Liver (tissue), 8 donors: ENCODE measurements at regions not wholly inside any gene's neighbourhood (a gene's known extent, or its start where the extent isn't known, plus 50 kb on each side); places are given as distances from the start of the nearest gene placed in this dataset.
A peak's percentile ranks its signal among the peaks of the same experiment; 100 is the strongest.

ENCODE experiments used
- DNase-seq: peaks from one replicate; pipeline ENCODE4 v3.0.0-alpha.2; 2017; ENCODE audit warnings: low spot score
- H3K27ac ChIP-seq, 2 donors: one replicate each; pipeline ENCODE4 v1.7.0; 2013; ENCODE audit warnings: inconsistent platforms in 2 of 2, low read length in 2 of 2, control low read depth in 1 of 2, low read depth in 1 of 2, mild to moderate bottlenecking in 1 of 2
- H3K27me3 ChIP-seq, 4 donors: one replicate each; pipeline versions ENCODE4 v1.6.1 to v1.7.0; 2013; ENCODE audit warnings: low read length in 3 of 4, inconsistent platforms in 1 of 4, mild to moderate bottlenecking in 1 of 4, moderate library complexity in 1 of 4; ENCODE audit not compliant: control insufficient read depth in 4 of 4, insufficient read depth in 4 of 4
- H3K36me3 ChIP-seq, 4 donors: one replicate each; pipeline versions ENCODE4 v1.6.1 to v1.7.0; 2013; ENCODE audit warnings: low read length in 3 of 4, mild to moderate bottlenecking in 3 of 4, low read depth in 1 of 4, moderate library complexity in 1 of 4; ENCODE audit not compliant: control insufficient read depth in 4 of 4, insufficient read depth in 3 of 4
- H3K4me1 ChIP-seq, 4 donors: one replicate each; pipeline versions ENCODE4 v1.6.1 to v1.7.0; 2013; ENCODE audit warnings: low read length in 3 of 4, mild to moderate bottlenecking in 3 of 4, moderate library complexity in 1 of 4; ENCODE audit not compliant: control insufficient read depth in 4 of 4, insufficient read depth in 4 of 4
- H3K4me3 ChIP-seq, 3 donors: one replicate each; pipeline versions ENCODE4 v1.6.1 to v1.7.0; 2013; ENCODE audit warnings: low read length in 3 of 3, control low read depth in 1 of 3, low read depth in 1 of 3, mild to moderate bottlenecking in 1 of 3
- H3K9ac ChIP-seq, 2 donors: one replicate each; pipeline ENCODE4 v1.7.0; 2013; ENCODE audit warnings: low read length in 2 of 2, mild to moderate bottlenecking in 2 of 2, moderate library complexity in 2 of 2, control low read depth in 1 of 2, low read depth in 1 of 2
- H3K9me3 ChIP-seq, 4 donors: one replicate each; pipeline versions ENCODE4 v1.6.1 to v1.7.0; 2013; ENCODE audit warnings: low read length in 3 of 4; ENCODE audit not compliant: control insufficient read depth in 4 of 4
- FOXA2 ChIP-seq: IDR thresholded peaks from 2 replicates; pipeline ENCODE4 v1.6.1; 2016; ENCODE audit warnings: antibody characterized with exemption
- HNF4A ChIP-seq, 2 donors: conservative IDR thresholded peaks; 2 replicates each; pipeline ENCODE4 v1.6.1; 2016; ENCODE audit warnings: antibody characterized with exemption in 2 of 2, mild to moderate bottlenecking in 2 of 2
- JUND ChIP-seq, 2 donors: IDR thresholded peaks; 2 replicates each; pipeline ENCODE4 v1.6.1; 2016; ENCODE audit warnings: antibody characterized with exemption in 2 of 2
- NR2F2 ChIP-seq: IDR thresholded peaks from 2 replicates; pipeline ENCODE4 v1.6.1; 2016; ENCODE audit warnings: antibody characterized with exemption
- RAD21 ChIP-seq, 2 donors: IDR thresholded peaks; 2 replicates each; pipeline ENCODE4 v1.6.1; 2016; ENCODE audit warnings: antibody characterized with exemption in 2 of 2, mild to moderate bottlenecking in 2 of 2
- RXRA ChIP-seq, 2 donors: IDR thresholded peaks; 2 replicates each; pipeline ENCODE4 v1.6.1; 2017 to 2018; ENCODE audit warnings: antibody characterized with exemption in 2 of 2, mild to moderate bottlenecking in 1 of 2
- SP1 ChIP-seq: IDR thresholded peaks from 2 replicates; pipeline ENCODE4 v1.6.1; 2018; ENCODE audit warnings: antibody characterized with exemption, mild to moderate bottlenecking
- TAF1 ChIP-seq: conservative IDR thresholded peaks from 2 replicates; pipeline ENCODE4 v1.6.1; 2016; ENCODE audit warnings: antibody characterized with exemption, mild to moderate bottlenecking
- WGBS: extraction: QIAGEN DNeasy Blood & Tissue Kit; methylation state at CpG from one replicate; pipeline ENCODE4 v1.1.7; 2013; 5-methylcytosine and 5-hydroxymethylcytosine counted together
- TF ChIP-seq, protein P1 (sequence below): IDR thresholded peaks from 2 replicates; pipeline ENCODE4 v1.6.1; 2016; ENCODE audit warnings: antibody characterized with exemption
- TF ChIP-seq, protein P2 (sequence below): IDR thresholded peaks from 2 replicates; pipeline ENCODE4 v1.6.1; 2016; ENCODE audit warnings: antibody characterized with exemption
- TF ChIP-seq, protein P3 (sequence below): IDR thresholded peaks from 2 replicates; pipeline ENCODE4 v1.6.1; 2016; ENCODE audit warnings: antibody characterized with exemption
- TF ChIP-seq, protein P4 (sequence below): fragments of 150-350 bp; IDR thresholded peaks from 2 replicates; pipeline ENCODE4 v1.5.1; 2017; ENCODE audit warnings: improper control_type of control experiment, low read depth, low read length; ENCODE audit not compliant: missing input control
- donor health status: healthy.
- donor health status: healthy.
- donor health status: healthy.
- donor health status: healthy.
- donor health status: healthy.

DNA sequence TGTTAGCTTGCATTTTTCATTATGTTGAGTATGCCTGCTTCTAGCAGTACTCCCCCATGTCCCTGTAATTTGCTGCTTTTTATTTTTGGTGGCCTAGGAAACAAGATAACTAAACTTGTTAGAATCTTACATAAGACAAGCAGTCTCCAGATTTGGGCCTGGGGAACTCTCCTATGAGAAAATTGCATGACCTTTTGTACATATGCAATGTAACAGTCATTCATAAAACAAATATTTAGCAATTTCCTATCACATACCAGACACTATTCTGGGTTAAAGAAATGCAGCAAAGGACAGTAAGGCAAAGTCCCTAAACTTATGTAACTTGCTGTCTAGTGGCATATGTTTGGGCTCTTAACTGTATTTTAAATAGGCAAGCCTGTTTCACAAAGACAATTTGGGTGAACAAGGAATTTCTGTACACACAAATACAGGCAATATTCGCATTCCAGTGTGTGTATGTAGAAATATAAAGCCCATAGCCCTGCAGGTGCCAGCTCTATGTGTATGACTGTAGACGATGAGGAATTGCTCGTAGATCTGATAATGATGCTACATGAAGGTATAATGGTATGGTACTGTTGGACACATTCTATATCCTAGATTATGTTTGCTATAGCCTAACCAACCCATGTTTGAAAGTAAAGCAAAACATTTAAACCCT, 305.2 kb upstream of the CITED2 start:
- Histone ChIP-seq H3K9me3 (no peaks in the 10 kb centered on the region), H3K27me3 (no peaks in the 10 kb centered on the region), H3K4me1 (peaks cover 6 to 7% (median 7%) of the 10 kb centered on the region in 4 donors), H3K9ac (no peak overlapping the region), H3K4me3 (no peak overlapping the region), H3K36me3 (no peaks in the 10 kb centered on the region), H3K27ac (peak overlapping the region in 1 of 2 donors; percentile 2)
- TF ChIP-seq, protein P1, sequence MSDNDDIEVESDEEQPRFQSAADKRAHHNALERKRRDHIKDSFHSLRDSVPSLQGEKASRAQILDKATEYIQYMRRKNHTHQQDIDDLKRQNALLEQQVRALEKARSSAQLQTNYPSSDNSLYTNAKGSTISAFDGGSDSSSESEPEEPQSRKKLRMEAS = no peak
- peak; percentile 23 to 47 for TF ChIP-seq RAD21 (IDR thresholded peaks at IDR 0.05)
- TF ChIP-seq SP1 = peak; percentile 36
- no peak for TF ChIP-seq FOXA2
- TF ChIP-seq NR2F2 = peak; percentile 87
- TF ChIP-seq HNF4A (conservative IDR thresholded peaks at IDR 0.05) = peak; percentile 31 to 44
- peak; percentile 13 to 43 for TF ChIP-seq RXRA (IDR thresholded peaks at IDR 0.05)
- DNase-seq = no peak
- 80% methylated on average over 3 of the region's 3 CpGs for WGBS

DNA sequence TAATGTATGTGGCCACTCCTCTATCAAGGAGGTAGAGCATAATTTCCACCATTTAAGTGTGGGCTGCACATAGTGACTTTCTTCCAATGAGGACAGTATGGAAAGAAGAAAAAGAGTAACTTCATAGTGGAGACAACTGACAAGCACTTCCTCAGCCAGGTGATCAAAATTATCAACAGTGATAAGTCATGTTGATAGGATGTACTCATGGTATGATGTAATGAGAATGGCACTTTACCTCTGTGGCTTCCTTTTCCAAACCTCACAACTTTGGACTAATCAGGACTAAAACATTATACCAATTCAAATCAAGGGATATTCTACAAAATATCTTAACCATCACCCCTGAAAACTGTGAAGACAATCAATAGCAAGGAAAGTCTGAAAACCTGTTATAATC, 302.3 kb upstream of the CITED2 start:
- H3K9ac ChIP-seq = no peak overlapping the region
- TF ChIP-seq, protein P2, sequence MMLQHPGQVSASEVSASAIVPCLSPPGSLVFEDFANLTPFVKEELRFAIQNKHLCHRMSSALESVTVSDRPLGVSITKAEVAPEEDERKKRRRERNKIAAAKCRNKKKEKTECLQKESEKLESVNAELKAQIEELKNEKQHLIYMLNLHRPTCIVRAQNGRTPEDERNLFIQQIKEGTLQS = no peak
- TF ChIP-seq RAD21 (IDR thresholded peaks at IDR 0.05) (no peak), TAF1 (no peak), JUND (IDR thresholded peaks at IDR 0.05) (no peak), HNF4A (conservative IDR thresholded peaks at IDR 0.05) (no peak), FOXA2 (no peak)
- TF ChIP-seq, protein P1 = no peak
- H3K4me1 ChIP-seq = peaks cover 6 to 7% (median 7%) of the 10 kb centered on the region in 4 donors
- no peak for DNase-seq
- H3K27me3 ChIP-seq = no peaks in the 10 kb centered on the region
- no peak overlapping the region for H3K4me3 ChIP-seq
- H3K36me3 ChIP-seq = no peaks in the 10 kb centered on the region
- H3K27ac ChIP-seq = no peak overlapping the region
- H3K9me3 ChIP-seq = no peaks in the 10 kb centered on the region

DNA sequence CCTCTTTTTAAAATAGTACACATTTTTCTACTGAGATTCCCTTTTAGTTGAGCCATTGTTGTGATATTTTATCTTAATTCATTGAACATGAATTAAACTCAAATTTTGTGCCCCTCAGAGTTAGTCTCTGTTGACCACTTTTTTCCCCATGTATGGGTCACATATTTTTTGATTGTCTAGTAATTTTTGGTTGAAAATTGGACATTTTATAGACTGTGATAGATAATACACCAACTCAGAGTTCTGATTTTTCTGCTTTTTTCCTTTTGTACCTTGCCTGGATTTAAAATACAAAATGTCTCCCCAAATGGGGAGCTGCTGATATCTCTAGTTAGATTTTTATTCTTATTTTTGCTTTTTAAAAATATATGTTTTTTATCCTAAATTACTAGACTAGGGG, 291.8 kb upstream of the CITED2 start:
- no peaks in the 10 kb centered on the region for H3K4me1 ChIP-seq
- H3K9ac ChIP-seq = no peak overlapping the region
- H3K9me3 ChIP-seq = no peaks in the 10 kb centered on the region
- no peak overlapping the region for H3K27ac ChIP-seq
- no peaks in the 10 kb centered on the region for H3K36me3 ChIP-seq
- no peak overlapping the region for H3K4me3 ChIP-seq
- TF ChIP-seq FOXA2 (no peak), NR2F2 (no peak), RAD21 (IDR thresholded peaks at IDR 0.05) (no peak)
- TF ChIP-seq, protein P3, sequence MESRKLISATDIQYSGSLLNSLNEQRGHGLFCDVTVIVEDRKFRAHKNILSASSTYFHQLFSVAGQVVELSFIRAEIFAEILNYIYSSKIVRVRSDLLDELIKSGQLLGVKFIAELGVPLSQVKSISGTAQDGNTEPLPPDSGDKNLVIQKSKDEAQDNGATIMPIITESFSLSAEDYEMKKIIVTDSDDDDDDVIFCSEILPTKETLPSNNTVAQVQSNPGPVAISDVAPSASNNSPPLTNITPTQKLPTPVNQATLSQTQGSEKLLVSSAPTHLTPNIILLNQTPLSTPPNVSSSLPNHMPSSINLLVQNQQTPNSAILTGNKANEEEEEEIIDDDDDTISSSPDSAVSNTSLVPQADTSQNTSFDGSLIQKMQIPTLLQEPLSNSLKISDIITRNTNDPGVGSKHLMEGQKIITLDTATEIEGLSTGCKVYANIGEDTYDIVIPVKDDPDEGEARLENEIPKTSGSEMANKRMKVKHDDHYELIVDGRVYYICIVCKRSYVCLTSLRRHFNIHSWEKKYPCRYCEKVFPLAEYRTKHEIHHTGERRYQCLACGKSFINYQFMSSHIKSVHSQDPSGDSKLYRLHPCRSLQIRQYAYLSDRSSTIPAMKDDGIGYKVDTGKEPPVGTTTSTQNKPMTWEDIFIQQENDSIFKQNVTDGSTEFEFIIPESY = no peak
- TF ChIP-seq, protein P4, sequence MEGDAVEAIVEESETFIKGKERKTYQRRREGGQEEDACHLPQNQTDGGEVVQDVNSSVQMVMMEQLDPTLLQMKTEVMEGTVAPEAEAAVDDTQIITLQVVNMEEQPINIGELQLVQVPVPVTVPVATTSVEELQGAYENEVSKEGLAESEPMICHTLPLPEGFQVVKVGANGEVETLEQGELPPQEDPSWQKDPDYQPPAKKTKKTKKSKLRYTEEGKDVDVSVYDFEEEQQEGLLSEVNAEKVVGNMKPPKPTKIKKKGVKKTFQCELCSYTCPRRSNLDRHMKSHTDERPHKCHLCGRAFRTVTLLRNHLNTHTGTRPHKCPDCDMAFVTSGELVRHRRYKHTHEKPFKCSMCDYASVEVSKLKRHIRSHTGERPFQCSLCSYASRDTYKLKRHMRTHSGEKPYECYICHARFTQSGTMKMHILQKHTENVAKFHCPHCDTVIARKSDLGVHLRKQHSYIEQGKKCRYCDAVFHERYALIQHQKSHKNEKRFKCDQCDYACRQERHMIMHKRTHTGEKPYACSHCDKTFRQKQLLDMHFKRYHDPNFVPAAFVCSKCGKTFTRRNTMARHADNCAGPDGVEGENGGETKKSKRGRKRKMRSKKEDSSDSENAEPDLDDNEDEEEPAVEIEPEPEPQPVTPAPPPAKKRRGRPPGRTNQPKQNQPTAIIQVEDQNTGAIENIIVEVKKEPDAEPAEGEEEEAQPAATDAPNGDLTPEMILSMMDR = no peak
- no peak for DNase-seq
- no peaks in the 10 kb centered on the region for H3K27me3 ChIP-seq
